ENCODE measurements at regions not wholly inside any gene's neighbourhood (a gene's known extent, or its start where the extent isn't known, plus 50 kb on each side); places are given as distances from the start of the nearest gene placed in this dataset.

GRCh38 chr14:38716926-38717325 is 386.1 kb downstream of the SEC23A start:
- TF ChIP-seq POLR2A (IDR thresholded peaks at IDR 0.05; ENCODE audit: low read depth, low read length), result no peak
- no peak for TF ChIP-seq POLR2AphosphoS5 (IDR thresholded peaks at IDR 0.05; ENCODE audit: low read depth, low read length)
- TF ChIP-seq TAF1 (IDR thresholded peaks at IDR 0.05; ENCODE audit: low read depth, low read length), result no peak
- TF ChIP-seq POU2F2 (IDR thresholded peaks at IDR 0.05; ENCODE audit: low read depth, low read length), result no peak

All from GM12891 (cell line).